NOMO-1 treated with dmso at 0.1 percent for 144 hours (cell line): ENCODE measurements at regions not wholly inside any gene's neighbourhood (a gene's known extent, or its start where the extent isn't known, plus 50 kb on each side); places are given as distances from the start of the nearest gene placed in this dataset.
"Not testable (repeated sequence)": the region's sequence is repeated elsewhere in the genome, so short reads cannot be mapped to it uniquely, and the experiment has no call there.

ENCODE experiments used
- DNase-seq: peaks from one replicate; lab custom pipeline; 2025; ENCODE audit not compliant: unreplicated experiment; lab: John Stamatoyannopoulos, UW

DNA sequence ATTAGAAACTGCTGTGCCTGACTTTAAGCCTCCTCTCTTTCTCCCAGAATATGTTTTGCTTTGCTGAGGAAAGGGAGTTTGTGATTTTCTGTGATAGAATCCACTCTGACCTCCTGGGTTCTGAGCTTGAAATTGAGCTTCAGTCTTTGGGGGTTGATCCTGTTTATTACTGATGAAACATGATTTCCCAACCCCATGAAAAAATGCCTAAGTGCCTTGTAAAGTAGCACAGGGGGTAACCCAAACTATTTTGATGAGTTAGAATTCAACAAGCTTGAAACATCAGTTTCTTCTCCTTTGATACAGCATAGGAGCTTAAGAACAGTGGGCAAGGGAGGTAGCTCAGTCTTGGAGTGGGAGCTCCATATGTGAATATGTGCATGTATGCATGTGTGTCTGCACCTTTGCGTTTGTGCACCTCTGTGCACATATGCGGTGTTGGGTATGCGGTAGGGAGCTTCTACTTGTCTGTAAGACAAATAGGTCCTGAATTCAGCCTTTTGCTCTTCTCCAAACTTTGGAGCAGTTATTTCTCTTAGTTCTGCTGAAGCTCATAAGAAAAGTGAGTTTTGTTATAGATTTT, 364.6 kb downstream of the OSR1 start:
- DNase-seq = no peak

DNA sequence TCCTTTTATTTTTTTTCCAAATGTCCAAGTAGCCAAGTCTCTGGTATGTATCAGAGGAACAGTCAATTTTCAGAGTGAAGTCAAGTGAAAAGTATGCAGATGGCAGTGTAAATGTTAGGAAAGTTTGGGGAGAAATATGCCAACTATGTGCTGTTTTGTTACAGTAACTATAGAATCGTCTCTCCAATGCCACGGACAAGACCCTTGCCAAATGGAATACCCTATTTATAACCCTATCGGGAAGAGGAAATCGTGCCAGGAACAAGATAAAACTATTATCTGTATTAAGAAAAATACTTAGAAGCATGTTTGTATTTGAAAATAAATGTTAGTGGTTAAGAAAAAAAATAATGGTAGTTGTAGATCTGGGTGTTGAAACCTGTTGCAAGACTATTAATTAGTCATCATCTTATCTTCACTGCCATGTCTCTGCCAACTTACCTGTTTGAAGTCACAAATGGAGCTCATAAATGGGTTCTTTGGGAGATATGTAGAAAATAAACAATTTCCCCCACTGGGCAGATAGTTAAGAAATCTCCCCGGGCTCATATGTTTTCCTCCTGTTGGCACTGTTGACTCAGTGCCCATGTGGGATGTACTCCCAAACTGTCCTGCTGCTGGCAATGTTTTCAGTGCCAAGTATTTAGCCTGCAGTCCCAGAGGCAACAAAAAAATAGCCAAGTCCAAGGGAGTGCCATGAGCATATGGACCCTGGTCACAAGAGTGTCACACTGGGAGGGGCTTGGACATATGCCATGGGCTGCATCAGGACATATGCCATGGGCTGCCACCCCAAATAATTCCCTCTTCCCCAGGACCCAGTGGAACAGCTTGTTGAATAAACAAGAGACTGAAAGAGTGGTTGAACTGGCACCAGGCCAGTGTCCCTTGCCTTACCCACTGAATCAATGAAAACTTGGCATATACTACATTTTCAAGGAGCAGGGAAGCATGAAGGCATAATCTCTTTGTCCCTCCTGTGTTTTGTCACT, 366.9 kb downstream of the OSR1 start:
- DNase-seq = no peak

DNA sequence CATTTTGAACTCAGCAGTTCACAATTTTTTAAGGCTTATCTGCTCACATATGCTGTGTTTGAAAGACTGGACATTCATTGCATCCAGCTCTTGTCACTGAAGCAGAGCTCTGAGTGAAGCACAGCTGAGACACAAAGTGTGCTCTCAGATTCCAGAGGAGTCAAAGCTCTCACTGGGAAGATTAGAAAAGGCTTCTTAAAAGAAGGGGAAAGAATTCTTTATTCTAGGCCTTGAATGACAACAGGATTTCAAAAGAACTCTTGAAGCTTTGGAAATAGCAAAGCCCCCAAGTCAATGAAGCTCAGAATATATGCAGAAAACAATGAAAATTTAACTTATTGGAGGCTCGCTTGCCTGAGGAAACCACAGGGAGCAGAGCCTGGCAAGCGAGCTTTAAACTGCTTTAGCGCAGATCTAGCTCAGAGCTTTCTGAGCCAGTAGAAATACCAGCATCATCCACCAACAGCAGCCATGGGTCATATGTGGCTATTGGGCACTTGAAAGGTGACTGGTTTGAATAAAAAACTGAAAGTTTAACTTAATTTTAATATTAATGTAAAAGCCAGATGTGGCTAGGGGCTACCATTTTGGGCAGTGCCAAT, 369.7 kb downstream of the OSR1 start:
- no peak for DNase-seq

DNA sequence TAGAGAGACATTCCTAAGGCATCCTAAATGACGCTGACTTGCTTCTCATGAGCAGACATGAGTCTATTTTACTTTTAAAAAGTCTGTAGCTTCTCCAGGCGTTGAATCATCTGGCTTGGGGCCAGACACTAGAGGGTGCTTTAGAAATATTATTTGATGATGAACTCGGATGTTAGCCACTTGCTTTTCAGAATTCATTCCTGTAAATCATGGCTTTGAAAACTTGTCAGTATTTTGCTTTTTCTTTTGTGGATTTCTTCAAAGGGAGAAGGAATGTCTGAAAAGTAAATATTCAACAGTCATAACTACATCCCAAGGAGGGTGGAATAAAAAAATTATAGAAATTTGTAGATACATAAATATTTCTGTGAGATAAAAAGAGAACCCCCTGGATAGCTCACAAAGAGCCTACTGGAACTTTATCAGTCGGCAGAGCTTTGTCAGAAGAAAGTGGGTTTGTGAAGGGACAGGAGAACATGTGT, 370.8 kb downstream of the OSR1 start:
- no peak for DNase-seq

DNA sequence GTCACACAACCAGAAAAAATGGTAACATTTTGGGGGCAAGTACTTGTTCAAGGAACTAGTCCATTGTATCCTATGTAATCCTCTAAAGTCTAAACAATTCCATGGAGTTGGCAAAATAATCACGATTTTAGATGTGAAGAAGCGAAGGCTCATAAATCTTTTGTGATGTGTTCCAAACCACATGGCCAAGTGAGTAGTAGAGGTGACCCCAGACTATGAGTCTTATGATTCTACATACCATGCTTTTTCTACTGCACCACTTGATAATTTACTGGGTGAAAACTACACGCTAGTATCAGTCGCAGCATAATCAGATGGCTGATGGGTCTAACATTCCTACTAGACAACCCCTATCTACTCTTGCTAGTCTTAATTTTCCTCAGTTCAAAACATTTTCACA, 371.4 kb downstream of the OSR1 start:
- DNase-seq = no peak

DNA sequence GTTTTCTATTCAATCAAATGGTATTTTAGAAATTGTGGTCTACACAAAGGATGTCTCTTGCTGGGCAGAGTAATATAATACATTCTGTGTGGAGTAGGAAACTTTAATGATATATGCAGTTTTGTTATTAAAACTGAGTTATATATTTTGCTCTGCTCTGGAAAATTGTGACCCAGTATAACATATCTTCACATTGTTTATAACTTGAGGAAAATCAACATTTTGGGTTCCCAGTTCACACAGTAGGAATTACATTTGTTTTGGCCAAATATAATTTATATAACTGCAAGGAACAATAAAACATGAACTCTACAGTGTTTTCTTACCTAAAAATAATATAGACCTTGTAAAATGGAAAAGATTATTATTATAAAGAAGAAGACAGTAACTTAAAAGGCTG, 372.4 kb downstream of the OSR1 start:
- no peak for DNase-seq

DNA sequence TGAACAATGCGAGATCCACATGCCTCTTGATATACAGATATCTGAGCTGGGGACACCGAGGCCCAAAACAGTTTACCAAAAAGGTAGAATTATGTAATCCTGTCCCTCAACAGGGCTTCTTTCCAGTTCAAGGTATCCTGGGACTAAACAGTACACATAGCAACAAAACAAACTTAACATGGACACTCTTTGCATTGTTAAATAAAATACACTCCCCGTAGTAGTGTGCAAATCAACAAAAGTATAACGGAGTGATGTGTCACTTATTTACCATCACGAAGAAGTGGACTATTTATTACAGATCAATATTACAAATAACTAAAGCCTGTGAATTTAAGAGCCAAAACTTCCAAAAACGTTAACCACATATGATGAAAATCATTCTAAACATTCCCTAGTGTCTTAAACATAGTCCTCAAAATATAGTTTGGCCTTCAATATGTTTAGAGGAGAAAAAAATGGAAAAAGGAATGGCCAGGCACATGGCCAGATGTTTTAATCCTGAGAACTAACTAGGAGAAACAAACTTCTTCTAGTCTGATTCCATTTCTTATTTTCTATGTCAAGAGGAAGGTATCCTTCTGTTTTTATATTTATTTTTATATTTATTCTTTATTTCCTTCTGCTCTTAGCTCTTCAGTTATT, 377.5 kb downstream of the OSR1 start:
- DNase-seq = no peak

DNA sequence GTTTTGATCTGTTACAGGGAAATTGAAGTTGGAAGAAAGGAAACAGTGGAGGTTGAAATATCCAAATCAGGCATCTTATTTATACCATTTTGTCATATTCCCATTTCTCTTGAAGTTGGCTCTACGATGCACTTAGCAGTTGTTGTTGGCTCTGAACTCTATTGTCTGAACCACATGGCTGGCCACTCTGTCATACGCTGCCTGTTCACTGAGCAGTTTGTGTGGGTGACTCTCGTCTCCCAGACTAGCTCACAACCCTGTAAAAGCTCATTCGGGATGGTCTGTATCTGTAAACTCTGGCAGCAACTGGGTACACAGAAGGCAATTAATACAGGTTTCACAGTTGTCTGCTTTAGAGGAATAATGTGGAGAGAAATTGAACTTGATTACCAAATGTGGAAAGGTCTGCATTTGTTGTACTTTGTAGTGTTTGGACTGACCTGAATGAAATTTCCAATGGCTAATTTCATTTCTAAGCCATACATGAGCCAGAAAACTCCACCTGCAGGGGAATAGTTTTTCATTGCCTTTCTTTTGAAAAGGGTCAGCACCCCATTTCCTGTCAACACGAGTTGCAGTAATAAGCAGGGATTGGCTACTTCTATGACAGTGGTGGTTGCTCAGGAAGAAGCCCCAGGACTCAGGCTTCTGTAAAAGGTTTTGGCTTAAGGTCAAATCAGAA, 378.2 kb downstream of the OSR1 start:
- DNase-seq = no peak

DNA sequence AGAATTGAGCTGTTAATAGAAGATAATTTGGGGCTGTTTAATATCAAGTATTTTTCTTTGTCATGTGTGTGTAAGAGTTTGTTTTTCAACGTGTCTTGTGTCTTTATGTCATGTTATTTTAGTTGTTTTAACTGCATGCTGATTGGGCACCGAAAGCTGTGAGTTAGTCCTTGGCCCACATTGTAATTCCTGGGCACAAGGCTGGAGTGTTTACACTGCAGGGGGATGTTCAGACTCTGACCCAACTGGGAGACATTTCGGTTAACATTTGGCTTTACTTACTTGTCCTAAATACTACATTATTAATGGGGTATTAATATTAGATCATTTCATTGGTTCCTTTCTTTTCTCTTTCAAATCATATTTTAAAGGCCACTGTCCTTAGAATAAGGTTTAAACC, 381.0 kb downstream of the OSR1 start:
- DNase-seq = no peak

DNA sequence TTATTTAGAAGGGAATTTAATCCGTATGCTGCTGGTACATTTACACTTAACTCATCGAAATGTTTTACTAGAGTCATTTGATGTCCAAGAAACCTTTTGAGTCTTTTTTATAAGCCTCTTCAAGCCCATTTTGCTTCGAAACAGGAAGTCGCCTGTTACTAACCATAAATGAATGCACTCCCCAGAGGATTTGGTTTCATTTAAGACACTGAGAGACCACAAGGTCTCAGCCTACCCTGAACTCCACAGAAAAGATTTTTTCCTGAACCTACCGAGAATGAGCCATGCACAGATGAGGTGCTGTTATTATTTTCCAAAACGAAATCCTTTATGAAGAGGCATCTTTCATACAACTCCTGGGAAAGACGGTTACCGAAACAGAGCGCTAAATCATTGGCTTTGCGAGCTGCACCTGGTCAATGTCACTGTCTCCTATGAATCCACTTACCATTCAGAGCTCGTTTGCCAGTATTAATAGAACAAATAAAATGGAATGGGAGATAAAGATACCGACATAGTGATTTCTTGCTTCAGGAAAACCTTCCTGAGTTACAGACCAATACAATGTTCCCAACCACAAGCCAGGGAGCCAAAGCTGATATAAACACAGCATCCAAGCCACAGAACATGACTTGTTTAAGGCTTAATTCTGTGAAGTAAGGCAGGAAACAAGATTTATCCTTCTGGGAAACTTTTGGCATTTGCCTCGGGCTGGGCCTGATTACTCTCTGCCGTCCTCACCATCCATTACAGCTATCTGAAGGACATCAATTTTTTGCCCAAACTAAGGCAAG, 382.1 kb downstream of the OSR1 start:
- no peak for DNase-seq

DNA sequence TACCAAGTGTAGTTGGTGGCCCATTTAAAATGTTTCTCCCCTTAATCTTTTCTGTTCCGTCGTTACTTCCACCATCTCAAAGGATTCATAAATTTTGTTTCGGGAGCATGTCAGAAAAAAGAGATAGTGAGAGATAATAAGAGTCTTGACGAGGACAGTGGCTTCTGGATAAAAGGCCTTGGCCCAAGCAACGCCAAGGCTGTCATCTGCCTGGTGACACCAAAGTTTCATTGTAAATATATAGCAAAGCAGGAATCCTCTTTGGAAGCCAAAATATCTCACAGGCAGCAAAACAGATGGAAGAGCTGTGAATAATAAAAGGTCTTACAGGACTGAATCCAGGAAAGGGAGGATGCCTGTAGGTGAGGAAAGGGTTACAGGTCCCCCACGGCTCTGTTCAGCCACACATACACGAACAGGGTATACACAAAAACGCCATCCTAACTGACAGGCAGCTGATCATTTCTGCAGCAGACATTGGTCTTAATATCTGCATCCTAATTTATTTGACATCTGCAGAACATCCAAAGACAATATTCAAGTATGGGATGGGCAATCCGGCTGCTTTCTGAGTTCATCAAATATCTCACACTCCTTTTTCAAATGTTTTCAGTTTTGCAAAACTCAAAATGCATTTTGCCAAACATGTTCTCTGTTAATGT, 382.8 kb downstream of the OSR1 start:
- no peak for DNase-seq

DNA sequence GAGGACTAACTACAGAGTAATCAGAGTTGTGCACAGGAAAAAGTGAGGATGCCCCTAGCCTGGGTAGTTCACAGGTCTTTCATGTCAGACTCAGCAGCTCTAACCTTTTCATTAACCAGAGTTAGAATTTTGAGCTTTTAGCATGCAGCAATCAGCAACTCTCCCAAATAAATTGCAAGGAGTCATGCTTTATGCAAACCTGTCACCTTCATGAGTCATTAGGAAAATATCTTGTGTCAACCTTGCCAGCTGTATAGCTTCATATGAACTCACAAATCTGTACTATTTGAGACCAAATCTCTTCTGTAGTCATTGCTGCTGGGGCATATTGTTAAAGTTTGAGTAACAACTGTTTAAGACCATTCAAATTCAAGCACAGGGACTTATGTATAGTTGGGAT, 382.3 kb upstream of the NT5C1B start:
- no peak for DNase-seq

DNA sequence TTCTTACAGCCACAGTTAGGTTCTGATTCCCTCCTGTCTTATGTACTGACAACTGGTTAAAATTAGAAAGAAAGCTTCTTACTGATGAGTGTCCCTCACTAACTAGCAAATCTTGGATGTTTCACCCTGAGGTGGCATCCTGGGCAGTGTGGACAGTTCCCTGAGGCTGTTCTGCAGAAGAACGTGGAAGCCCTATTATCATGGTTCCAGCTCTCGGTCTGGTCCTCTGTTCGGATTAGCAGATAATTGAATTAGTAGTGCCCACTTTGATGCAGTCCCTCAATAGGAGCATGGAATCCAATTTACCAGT, 381.7 kb upstream of the NT5C1B start:
- no peak for DNase-seq

DNA sequence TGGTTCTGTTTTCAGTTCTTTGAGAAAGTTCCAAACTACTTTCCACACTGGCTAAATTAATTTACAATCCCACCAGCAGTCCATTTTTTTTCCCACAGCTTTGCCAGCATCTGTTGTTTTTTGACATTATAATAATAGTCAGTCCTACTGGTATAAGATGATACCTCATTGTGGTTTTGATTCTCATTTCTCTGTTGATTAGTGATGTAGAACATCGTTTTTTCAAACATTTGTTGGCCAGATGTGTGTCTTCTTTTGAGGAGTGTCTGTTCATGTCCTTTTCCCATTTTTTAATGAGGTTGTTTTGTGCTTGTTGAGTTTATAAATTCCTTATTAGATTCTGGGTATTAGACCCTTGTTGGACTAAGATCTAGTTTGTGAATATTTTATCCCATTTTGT, 376.8 kb upstream of the NT5C1B start:
- no peak for DNase-seq

DNA sequence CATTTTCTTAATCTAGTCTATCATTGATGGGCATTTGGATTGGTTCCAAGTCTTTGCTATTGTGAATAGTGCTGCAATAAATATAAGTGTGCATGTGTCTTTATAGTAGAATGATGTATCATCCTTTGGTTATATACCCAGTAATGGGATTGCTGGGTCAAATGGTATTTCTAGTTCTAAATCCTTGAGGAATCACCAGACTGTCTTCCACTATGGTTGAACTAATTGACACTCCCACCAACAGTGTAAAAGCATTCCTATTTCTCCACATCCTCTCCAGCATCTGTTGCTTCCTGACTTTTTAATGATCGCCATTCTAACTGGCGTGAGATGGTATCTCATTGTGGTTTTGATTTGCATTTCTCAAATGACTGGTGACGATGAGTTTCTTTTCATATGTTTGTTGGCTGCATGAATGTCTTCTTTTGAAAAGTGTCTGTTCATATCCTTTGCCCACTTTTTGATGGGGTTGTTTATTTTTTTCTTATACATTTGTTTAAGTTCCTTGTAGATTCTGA, 374.4 kb upstream of the NT5C1B start:
- DNase-seq = not testable (repeated sequence)

DNA sequence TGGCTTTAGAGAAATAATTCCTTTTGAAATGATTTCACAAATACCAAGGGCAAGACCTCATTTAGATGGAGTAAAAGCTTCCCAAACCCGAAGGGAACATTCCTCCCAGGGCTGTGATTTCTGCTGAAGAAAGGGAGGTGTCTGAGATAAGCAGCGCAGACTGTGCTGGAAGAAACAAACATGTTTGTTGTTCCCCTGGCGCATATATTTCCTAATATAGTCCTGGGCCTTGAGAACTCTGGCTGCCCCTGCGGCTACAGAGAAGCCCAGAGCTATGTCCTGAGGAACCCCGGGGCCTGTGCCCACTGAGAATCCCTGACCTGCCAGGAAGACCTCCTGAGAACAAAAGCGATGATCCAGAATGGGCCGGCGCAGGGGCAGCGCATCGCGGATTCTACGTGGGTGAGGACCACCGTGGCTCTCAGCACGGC, 372.6 kb upstream of the NT5C1B start:
- DNase-seq = no peak

DNA sequence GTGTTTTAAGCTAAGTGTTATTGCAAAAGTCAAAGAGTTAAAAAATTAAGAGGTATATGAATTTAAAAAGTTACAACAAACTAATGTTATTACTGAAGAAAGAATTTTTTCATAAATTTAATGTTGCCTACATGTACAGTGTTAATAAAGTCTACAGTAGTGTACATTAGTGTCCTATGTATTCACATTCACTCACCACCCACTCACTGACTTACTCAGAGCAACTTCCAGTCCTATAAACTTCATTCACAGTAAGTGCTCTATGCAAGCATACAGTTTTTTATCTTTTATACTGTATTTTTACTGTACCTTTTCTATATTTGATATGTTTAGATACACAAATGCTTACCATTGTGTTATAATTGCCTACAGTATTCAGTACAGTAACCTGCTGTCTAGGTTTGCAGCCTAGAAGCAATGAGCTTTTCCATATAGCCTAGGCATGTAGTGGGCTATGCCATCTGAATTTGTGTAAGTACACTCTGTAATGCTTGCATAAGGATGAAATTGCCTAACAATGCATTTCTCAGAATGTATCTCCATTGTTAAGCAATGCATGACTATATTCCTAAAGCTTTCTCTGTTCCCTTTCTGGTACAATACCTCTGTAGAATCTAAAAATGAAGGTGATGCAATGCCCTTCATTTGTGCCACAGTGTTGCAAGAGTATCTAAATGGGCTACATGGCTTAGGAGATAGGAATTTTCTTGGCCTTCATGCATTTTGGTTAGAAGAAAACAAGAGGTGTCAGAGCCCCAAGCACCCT, 370.8 kb upstream of the NT5C1B start:
- DNase-seq = no peak

DNA sequence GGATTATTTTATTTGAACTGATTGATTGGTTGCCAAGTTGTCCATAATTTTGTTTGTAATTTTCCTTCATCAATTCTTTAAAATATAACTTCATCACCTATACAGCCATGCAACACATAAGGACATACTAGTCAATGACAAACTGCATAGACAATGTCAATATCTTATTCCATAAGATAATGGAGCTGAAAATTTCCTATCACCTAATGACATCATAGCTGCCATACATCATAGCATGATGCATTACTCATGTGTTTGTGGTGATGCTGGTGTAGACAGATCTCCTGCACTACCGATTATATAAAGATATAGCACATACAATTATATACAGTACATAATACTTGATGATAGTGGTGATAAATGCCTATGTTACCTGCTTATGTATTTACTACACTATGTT, 369.8 kb upstream of the NT5C1B start:
- DNase-seq = no peak

DNA sequence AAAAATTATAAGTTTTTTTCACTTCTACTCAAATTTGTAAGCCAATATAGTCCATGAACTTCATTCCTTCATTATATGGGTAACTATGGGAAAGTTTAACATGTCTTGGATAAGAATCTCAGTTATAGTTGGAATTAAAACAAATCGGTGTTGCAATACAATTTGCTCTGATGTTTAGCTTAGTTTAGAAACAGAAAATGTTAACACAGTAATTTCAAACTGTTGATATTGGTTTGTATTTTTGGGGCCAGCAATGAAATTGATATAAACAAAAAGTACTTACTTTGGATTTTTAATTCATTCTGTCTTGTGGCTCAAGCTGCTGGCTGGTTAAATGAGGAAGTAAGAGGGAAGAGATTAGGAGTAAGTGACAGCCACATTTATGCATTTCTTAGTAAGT, 368.5 kb upstream of the NT5C1B start:
- no peak for DNase-seq
